CD4-positive, alpha-beta memory T cell (primary cell): ENCODE measurements at regions not wholly inside any gene's neighbourhood (a gene's known extent, or its start where the extent isn't known, plus 50 kb on each side); places are given as distances from the start of the nearest gene placed in this dataset.

Source experiments
- CTCF ChIA-PET: fragments of 350-600 bp; sonication (Branson Sonifier 250); formaldehyde crosslinking; loops from one replicate; lab custom pipeline; 2021; ENCODE audit warnings: inconsistent platforms; ENCODE audit not compliant: partially characterized antibody; lab: Charles Lee
- POLR2A ChIA-PET: fragments of 350-600 bp; sonication (Branson Sonifier 250); formaldehyde crosslinking; loops from one replicate; lab custom pipeline; 2021; ENCODE audit not compliant: partially characterized antibody; lab: Charles Lee
- DNase-seq, 5 donors: peaks; one replicate each; pipeline versions ENCODE4 v3.0.0 to v3.0.0-alpha.2; 2020 to 2022; ENCODE audit warnings: mixed read lengths in 1 of 5
- H3K27ac ChIP-seq: one replicate; pipeline ENCODE4 v1.7.0; 2013; ENCODE audit warnings: low read depth, low read length
- H3K27me3 ChIP-seq: 2 replicates; pipeline ENCODE4 v1.7.0; 2013; ENCODE audit warnings: mild to moderate bottlenecking, low read length, moderate library complexity; ENCODE audit not compliant: insufficient read depth
- H3K36me3 ChIP-seq: 2 replicates; pipeline ENCODE4 v1.7.0; 2013; ENCODE audit warnings: mild to moderate bottlenecking, low read length, moderate library complexity; ENCODE audit not compliant: insufficient read depth
- H3K4me1 ChIP-seq: 2 replicates; pipeline ENCODE4 v1.7.0; 2013; ENCODE audit warnings: mild to moderate bottlenecking, low read length, moderate library complexity; ENCODE audit not compliant: insufficient read depth
- H3K4me3 ChIP-seq, 2 donors: one replicate each; pipeline ENCODE4 v1.7.0; 2013; ENCODE audit warnings: low read length in 2 of 2, mild to moderate bottlenecking in 1 of 2
- H3K9me3 ChIP-seq, 2 donors: one replicate each; pipeline ENCODE4 v1.7.0; 2013; ENCODE audit warnings: low read length in 2 of 2, control low read depth in 1 of 2; ENCODE audit not compliant: control insufficient read depth in 1 of 2
- H3K27ac Mint-ChIP-seq, 7 donors: one replicate each; pipeline ENCODE4 v1.8.0; 2020 to 2021; ENCODE audit warnings: mixed read lengths in 7 of 7, mild to moderate bottlenecking in 6 of 7, inconsistent platforms in 3 of 7, moderate library complexity in 3 of 7
- H3K27me3 Mint-ChIP-seq, 2 donors: one replicate each; pipeline ENCODE4 v1.8.0; 2020 to 2021; ENCODE audit warnings: mixed read lengths in 2 of 2
- H3K36me3 Mint-ChIP-seq, 2 donors: one replicate each; pipeline ENCODE4 v1.8.0; 2020 to 2021; ENCODE audit warnings: mixed read lengths in 2 of 2, inconsistent platforms in 1 of 2, mild to moderate bottlenecking in 1 of 2
- H3K4me1 Mint-ChIP-seq, 4 donors: one replicate each; pipeline ENCODE4 v1.8.0; 2020 to 2021; ENCODE audit warnings: mixed read lengths in 4 of 4, mild to moderate bottlenecking in 1 of 4
- H3K4me3 Mint-ChIP-seq, 8 donors: one replicate each; pipeline ENCODE4 v1.8.0; 2020 to 2021; ENCODE audit warnings: mixed read lengths in 8 of 8, mild to moderate bottlenecking in 7 of 8, moderate library complexity in 6 of 8, inconsistent platforms in 3 of 8
- H3K9me3 Mint-ChIP-seq, 8 donors: one replicate each; pipeline ENCODE4 v1.8.0; 2020 to 2021; ENCODE audit warnings: mixed read lengths in 8 of 8, mild to moderate bottlenecking in 5 of 8, inconsistent platforms in 3 of 8, moderate library complexity in 1 of 8
- intact Hi-C: fragments of 100-400 bp; cut with micrococcal nuclease; formaldehyde crosslinking; loops from one replicate; pipeline ENCODE4 v1.15.1; 2023

DNA sequence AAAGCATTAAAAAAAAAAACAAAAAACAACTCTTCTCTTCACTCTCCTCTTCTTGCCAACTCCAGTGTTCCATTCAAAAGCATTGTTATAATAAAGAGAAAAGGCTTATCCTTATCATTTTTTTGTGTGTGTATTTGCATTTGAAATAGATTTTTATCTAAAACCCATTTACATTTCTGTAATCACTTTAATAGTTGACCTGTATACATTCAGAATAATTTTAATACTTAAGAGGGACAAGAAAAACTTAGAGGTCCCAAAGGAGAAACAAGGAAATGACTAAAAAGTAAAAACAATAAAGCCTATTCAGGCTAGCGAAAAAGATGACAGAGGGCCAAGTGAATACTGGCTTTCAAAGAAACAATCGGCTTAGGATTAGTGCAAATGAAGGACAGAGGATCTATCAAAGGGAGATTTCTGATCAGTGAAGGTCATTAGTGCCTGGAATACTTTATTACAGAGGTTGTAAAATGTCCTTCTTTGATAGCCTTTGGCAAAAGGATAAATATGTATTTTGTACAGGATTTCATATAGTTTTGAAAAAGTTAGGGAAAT lies 808.3 kb downstream of the RPA4 start:
- POLR2A ChIA-PET = no interaction called here
- H3K36me3 ChIP-seq = no peaks in the 10 kb centered on the region

DNA sequence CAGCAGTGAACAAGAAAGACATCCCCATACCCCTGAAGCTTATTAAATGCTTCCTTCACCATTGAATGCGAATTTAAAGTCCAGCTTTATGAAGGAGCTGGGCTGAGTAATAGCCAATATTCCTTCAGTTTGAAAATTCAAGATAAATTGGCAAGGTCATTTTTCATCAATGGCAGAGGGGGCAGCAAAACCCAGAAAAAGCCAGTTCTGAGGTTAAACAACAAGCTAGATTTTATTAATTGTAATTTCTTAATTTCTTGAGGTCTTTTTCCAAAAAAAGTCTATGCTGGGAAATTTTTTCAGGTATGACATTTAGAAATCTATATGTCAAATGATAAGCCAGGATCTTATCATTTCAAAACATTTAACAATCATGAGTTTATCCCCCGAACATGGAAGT lies 808.9 kb downstream of the RPA4 start:
- H3K4me1 ChIP-seq = no peaks in the 10 kb centered on the region
- no peaks in the 10 kb centered on the region for H3K36me3 ChIP-seq
- POLR2A ChIA-PET = no interaction called here
- no peak overlapping the region for H3K4me3 ChIP-seq
- H3K4me3 Mint-ChIP-seq = no peak overlapping the region
- H3K27me3 Mint-ChIP-seq = peaks cover 0 to 2% of the 10 kb centered on the region in 2 donors
- intact Hi-C loops = no loop called here
- no peaks in the 10 kb centered on the region for H3K27me3 ChIP-seq
- H3K36me3 Mint-ChIP-seq = no peaks in the 10 kb centered on the region
- H3K4me1 Mint-ChIP-seq = no peaks in the 10 kb centered on the region
- no peak overlapping the region for H3K27ac Mint-ChIP-seq
- no peak overlapping the region for H3K27ac ChIP-seq
- no peak for DNase-seq
- CTCF ChIA-PET = interaction anchor here (1.3 kb wide), 1 partner anchor 8 kb away, joined by 3 read pairs; no protein-coding TSS in a partner anchor
- no peaks in the 10 kb centered on the region for H3K9me3 Mint-ChIP-seq
- H3K9me3 ChIP-seq = no peaks in the 10 kb centered on the region

More for the DNA sequence above, 808.3 kb downstream of the RPA4 start:
- no peaks in the 10 kb centered on the region for H3K4me1 ChIP-seq
- CTCF ChIA-PET = no interaction called here
- H3K9me3 ChIP-seq = no peaks in the 10 kb centered on the region
- H3K27me3 ChIP-seq = no peaks in the 10 kb centered on the region
- no peak overlapping the region for H3K4me3 Mint-ChIP-seq
- no peak overlapping the region for H3K4me3 ChIP-seq
- no peaks in the 10 kb centered on the region for H3K36me3 Mint-ChIP-seq
- H3K27ac ChIP-seq = no peak overlapping the region
- peaks cover 0 to 2% of the 10 kb centered on the region in 2 donors for H3K27me3 Mint-ChIP-seq
- H3K4me1 Mint-ChIP-seq = no peaks in the 10 kb centered on the region
- intact Hi-C loops = no loop called here
- H3K9me3 Mint-ChIP-seq = no peaks in the 10 kb centered on the region
- DNase-seq = no peak
- H3K27ac Mint-ChIP-seq = no peak overlapping the region

DNA sequence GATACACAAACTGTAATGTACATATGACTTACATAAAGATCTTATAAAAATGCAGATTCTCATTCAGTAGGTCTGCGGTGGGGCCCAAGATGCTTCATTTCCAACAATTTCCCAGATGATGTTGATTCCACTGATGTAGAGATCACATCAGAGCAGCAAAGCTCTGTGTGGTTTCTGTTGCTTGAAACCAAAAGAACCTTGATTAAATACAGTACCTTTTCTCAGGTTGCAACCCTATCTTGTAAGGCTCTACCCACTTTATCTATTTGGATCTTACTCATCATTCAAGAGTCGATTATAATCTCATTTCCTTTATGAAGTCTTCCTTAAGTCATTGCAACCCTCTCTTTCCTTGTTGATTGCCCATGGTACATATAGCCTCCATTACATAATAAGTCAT lies 816.8 kb downstream of the RPA4 start:
- peaks cover 0 to 2% (median 0%) of the 10 kb centered on the region in 8 donors for H3K9me3 Mint-ChIP-seq
- no peak overlapping the region for H3K4me3 ChIP-seq
- no peak overlapping the region for H3K4me3 Mint-ChIP-seq
- no peaks in the 10 kb centered on the region for H3K36me3 ChIP-seq
- H3K4me1 ChIP-seq = no peaks in the 10 kb centered on the region
- no peak for DNase-seq
- no peaks in the 10 kb centered on the region for H3K9me3 ChIP-seq
- no peaks in the 10 kb centered on the region for H3K36me3 Mint-ChIP-seq
- no peaks in the 10 kb centered on the region for H3K4me1 Mint-ChIP-seq
- H3K27me3 Mint-ChIP-seq = no peaks in the 10 kb centered on the region
- POLR2A ChIA-PET = no interaction called here
- H3K27ac ChIP-seq = no peak overlapping the region
- CTCF ChIA-PET = no interaction called here
- no peaks in the 10 kb centered on the region for H3K27me3 ChIP-seq
- no peak overlapping the region for H3K27ac Mint-ChIP-seq
- intact Hi-C loops = no loop called here

DNA sequence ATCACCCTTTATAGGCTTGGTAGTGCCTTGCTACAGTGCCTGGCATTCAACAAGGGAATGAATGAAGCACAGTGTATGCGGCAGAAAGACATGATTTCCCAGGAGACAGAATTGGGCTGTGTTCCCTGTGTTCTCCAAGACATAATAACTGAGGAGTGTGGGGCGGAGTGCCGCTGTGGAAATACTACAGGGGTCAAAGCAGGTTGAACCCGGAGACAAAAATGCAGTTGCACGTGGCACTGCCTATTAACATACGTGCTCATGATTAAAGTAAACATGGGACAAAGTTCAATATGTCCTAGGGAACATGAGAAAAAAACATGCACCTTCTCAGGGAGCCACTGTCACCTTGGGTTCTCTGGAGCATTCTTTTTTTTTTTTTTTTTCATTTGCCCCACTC lies 820.8 kb downstream of the RPA4 start:
- H3K4me1 Mint-ChIP-seq = no peaks in the 10 kb centered on the region
- Histone ChIP-seq H3K27ac (no peak overlapping the region), H3K4me1 (no peaks in the 10 kb centered on the region), H3K27me3 (no peaks in the 10 kb centered on the region), H3K36me3 (no peaks in the 10 kb centered on the region), H3K4me3 (no peak overlapping the region), H3K9me3 (no peaks in the 10 kb centered on the region)
- DNase-seq = no peak
- H3K27me3 Mint-ChIP-seq = no peaks in the 10 kb centered on the region
- H3K27ac Mint-ChIP-seq = no peak overlapping the region
- H3K36me3 Mint-ChIP-seq = no peaks in the 10 kb centered on the region
- intact Hi-C loops = no loop called here
- ChIA-PET CTCF (no interaction called here), POLR2A (no interaction called here)
- no peak overlapping the region for H3K4me3 Mint-ChIP-seq
- H3K9me3 Mint-ChIP-seq = no peaks in the 10 kb centered on the region

DNA sequence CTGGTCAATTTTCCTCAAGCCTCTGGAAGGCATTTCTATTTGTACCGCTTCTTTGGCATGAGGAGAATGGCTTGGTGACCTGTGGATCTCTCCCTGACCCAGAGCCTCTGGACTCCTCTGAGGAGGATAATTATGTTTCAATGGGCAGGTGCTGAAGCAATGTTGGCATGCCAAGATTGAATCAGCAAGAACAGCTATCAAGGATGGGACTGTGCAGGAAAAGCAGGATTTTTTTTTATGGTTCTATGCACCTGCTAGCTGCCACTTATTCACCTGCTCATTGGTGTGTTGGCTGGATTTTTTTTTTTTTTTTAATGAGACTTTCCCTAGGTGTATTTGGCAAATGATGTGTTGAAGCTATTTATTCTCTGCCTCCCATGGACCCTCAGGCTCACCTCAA lies 821.2 kb downstream of the RPA4 start:
- no peaks in the 10 kb centered on the region for H3K4me1 Mint-ChIP-seq
- no peaks in the 10 kb centered on the region for H3K27me3 ChIP-seq
- H3K9me3 Mint-ChIP-seq = no peaks in the 10 kb centered on the region
- no peak overlapping the region for H3K4me3 Mint-ChIP-seq
- H3K9me3 ChIP-seq = no peaks in the 10 kb centered on the region
- no peaks in the 10 kb centered on the region for H3K27me3 Mint-ChIP-seq
- no peak overlapping the region for H3K27ac Mint-ChIP-seq
- H3K36me3 ChIP-seq = no peaks in the 10 kb centered on the region
- DNase-seq = no peak
- no peaks in the 10 kb centered on the region for H3K4me1 ChIP-seq
- no peak overlapping the region for H3K27ac ChIP-seq
- no peak overlapping the region for H3K4me3 ChIP-seq
- intact Hi-C loops = no loop called here
- no peaks in the 10 kb centered on the region for H3K36me3 Mint-ChIP-seq
- ChIA-PET CTCF (no interaction called here), POLR2A (no interaction called here)

DNA sequence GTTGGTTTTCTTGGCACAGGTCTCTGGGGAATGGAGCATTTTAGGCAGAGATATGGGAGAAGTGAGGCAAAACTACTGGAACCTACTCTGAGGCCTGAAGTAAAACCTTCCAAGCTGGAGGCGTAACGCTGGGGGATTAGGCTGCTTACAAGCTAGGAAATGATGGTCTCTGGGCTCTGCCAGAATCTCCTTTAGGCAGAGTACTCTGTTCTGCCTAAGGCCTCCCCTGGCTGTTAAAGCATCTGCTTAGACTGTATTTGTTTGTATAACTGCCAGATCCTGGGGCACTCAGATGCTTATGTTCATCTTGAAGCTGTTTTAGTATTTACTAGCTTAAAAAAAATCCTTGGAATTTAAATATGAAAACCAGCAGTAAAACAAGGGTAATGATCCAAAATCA lies 822.2 kb downstream of the RPA4 start:
- no peak for DNase-seq
- intact Hi-C loops = no loop called here
- Histone ChIP-seq H3K36me3 (no peaks in the 10 kb centered on the region), H3K9me3 (no peaks in the 10 kb centered on the region), H3K4me3 (no peak overlapping the region), H3K4me1 (no peaks in the 10 kb centered on the region), H3K27me3 (no peaks in the 10 kb centered on the region), H3K27ac (no peak overlapping the region)
- H3K4me3 Mint-ChIP-seq = no peak overlapping the region
- H3K36me3 Mint-ChIP-seq = no peaks in the 10 kb centered on the region
- ChIA-PET POLR2A (no interaction called here), CTCF (no interaction called here)
- no peak overlapping the region for H3K27ac Mint-ChIP-seq
- no peaks in the 10 kb centered on the region for H3K4me1 Mint-ChIP-seq
- no peaks in the 10 kb centered on the region for H3K27me3 Mint-ChIP-seq
- no peaks in the 10 kb centered on the region for H3K9me3 Mint-ChIP-seq

DNA sequence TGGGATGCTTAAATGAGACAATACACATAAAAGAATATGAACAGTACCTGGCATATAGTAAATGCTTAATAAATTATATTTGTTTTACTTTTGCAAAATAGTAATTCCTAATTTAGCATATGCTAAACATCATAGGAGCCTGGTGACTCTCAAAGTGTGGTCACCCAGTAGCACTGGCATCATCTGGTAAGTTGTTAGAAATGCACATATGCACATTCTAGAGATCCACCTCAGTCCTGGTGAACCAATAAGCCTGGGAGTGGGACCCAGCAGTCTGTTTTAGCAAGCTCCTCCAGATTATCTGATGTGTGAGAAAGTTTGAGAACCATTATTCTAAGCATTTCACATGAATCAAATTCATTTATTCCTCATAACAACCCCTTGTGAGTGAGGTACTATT lies 830.4 kb downstream of the RPA4 start:
- H3K36me3 Mint-ChIP-seq = no peaks in the 10 kb centered on the region
- no peaks in the 10 kb centered on the region for H3K4me1 Mint-ChIP-seq
- Histone ChIP-seq H3K4me3 (no peak overlapping the region), H3K9me3 (no peaks in the 10 kb centered on the region), H3K36me3 (no peaks in the 10 kb centered on the region), H3K27me3 (no peaks in the 10 kb centered on the region), H3K27ac (no peak overlapping the region), H3K4me1 (no peaks in the 10 kb centered on the region)
- intact Hi-C loops = no loop called here
- H3K4me3 Mint-ChIP-seq = no peak overlapping the region
- H3K27ac Mint-ChIP-seq = no peak overlapping the region
- ChIA-PET CTCF (no interaction called here), POLR2A (no interaction called here)
- no peaks in the 10 kb centered on the region for H3K9me3 Mint-ChIP-seq
- H3K27me3 Mint-ChIP-seq = no peaks in the 10 kb centered on the region
- no peak for DNase-seq

DNA sequence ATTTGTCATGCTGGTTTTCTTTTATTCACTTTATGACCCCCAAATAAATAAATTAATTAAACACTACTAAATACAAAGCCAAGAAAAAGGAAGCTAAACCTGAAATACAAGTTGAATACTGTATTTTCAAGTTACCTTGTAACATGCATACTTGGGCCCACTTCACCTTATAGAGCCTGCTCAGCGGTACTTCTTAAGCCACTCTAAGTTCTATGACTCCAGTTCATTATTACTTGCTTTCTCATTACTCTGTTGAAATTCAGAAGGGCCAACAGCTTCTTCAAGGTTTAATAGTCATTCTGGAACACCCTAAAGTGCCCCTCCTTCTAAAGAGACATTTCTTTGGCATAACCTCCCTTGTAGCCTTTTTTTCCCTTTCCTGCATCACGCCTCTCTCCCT lies 844.5 kb downstream of the RPA4 start:
- DNase-seq = no peak
- Mint-ChIP-seq H3K4me3 (no peak overlapping the region), H3K36me3 (no peaks in the 10 kb centered on the region), H3K27me3 (peaks cover 0 to 3% of the 10 kb centered on the region in 2 donors), H3K9me3 (peaks cover 0 to 3% (median 0%) of the 10 kb centered on the region in 8 donors), H3K27ac (no peak overlapping the region), H3K4me1 (no peaks in the 10 kb centered on the region)
- H3K4me3 ChIP-seq = no peak overlapping the region
- H3K36me3 ChIP-seq = no peaks in the 10 kb centered on the region
- CTCF ChIA-PET = no interaction called here
- no peaks in the 10 kb centered on the region for H3K9me3 ChIP-seq
- no peak overlapping the region for H3K27ac ChIP-seq
- intact Hi-C loops = no loop called here
- no peaks in the 10 kb centered on the region for H3K4me1 ChIP-seq
- H3K27me3 ChIP-seq = no peaks in the 10 kb centered on the region
- POLR2A ChIA-PET = no interaction called here
